SK-N-SH (cell line): ENCODE measurements at regions not wholly inside any gene's neighbourhood (a gene's known extent, or its start where the extent isn't known, plus 50 kb on each side); places are given as distances from the start of the nearest gene placed in this dataset.

Experiments
- CTCF ChIA-PET: fragments of 300-600, 350-600 bp; formaldehyde crosslinking; extraction: SDS; loops from one replicate; lab custom pipeline; 2021; lab: Yijun Ruan, JAX
- POLR2A ChIA-PET: fragments of 350-600 bp; sonication (Branson Sonifier 250); formaldehyde crosslinking; extraction: SDS; loops from one replicate; lab custom pipeline; 2020; ENCODE audit warnings: antibody characterized with exemption, inconsistent platforms; lab: Yijun Ruan, JAX
- DNase-seq: peaks from one replicate; pipeline ENCODE4 v3.0.0; 2012
- H2AFZ ChIP-seq: fragments of 200-600 bp; sonication (generic); 2 replicates; pipeline ENCODE4 v1.8.1; 2016; ENCODE audit warnings: antibody characterized with exemption, mild to moderate bottlenecking, low read depth
- H3F3A ChIP-seq: fragments of 200-600 bp; sonication (generic); replicated peaks from 2 replicates; pipeline ENCODE3; 2016; ENCODE audit warnings: antibody characterized with exemption, mild to moderate bottlenecking; ENCODE audit not compliant: insufficient read depth
- H3K27ac ChIP-seq, 2 experiments: fragments of 200-500 bp in 1 of 2; fragments of 200-600 bp in 1 of 2; sonication (Bioruptor generic) in 1 of 2; sonication (generic), shearing (Covaris generic) in 1 of 2; 2 replicates each; pipeline versions ENCODE4 v1.5.1 to v1.6.1; 2014 to 2016; ENCODE audit warnings: low read depth in 2 of 2, inconsistent platforms in 1 of 2, low read length in 1 of 2, mild to moderate bottlenecking in 1 of 2, mixed read lengths in 1 of 2
- H3K27me3 ChIP-seq: fragments of 200-600 bp; sonication (generic), shearing (Covaris generic); 2 replicates; pipeline ENCODE4 v1.6.1; 2016; ENCODE audit warnings: mixed run types; ENCODE audit not compliant: insufficient read depth
- H3K36me3 ChIP-seq, 2 experiments: fragments of 200-500 bp in 1 of 2; fragments of 200-600 bp in 1 of 2; sonication (Bioruptor generic) in 1 of 2; sonication (generic) in 1 of 2; replicated peaks in 1 of 2; 2 replicates each; pipeline versions ENCODE3 to v1.5.1; 2014 to 2016; ENCODE audit warnings: low read length in 1 of 2, mild to moderate bottlenecking in 1 of 2; ENCODE audit not compliant: insufficient read depth in 2 of 2, control insufficient read depth in 1 of 2
- H3K4me1 ChIP-seq, 2 experiments: fragments of 200-500 bp in 1 of 2; fragments of 200-600 bp in 1 of 2; sonication (Bioruptor generic) in 1 of 2; sonication (generic), shearing (Covaris generic) in 1 of 2; 2 replicates each; pipeline versions ENCODE4 v1.5.1 to v1.6.1; 2014 to 2016; ENCODE audit warnings: low read depth in 1 of 2, low read length in 1 of 2, mixed run types in 1 of 2; ENCODE audit not compliant: insufficient read depth in 2 of 2, control insufficient read depth in 1 of 2
- H3K4me2 ChIP-seq: fragments of 200-600 bp; sonication (generic), shearing (Covaris generic); 2 replicates; pipeline ENCODE4 v1.6.1; 2017; ENCODE audit warnings: mixed run types
- H3K4me3 ChIP-seq, 2 experiments: fragments of 200-500 bp in 1 of 2; fragments of 200-600 bp in 1 of 2; sonication (Bioruptor generic) in 1 of 2; sonication (generic), shearing (Covaris generic) in 1 of 2; 2 replicates each; pipeline versions ENCODE4 v1.5.1 to v1.8.1; 2014 to 2016; ENCODE audit warnings: low read depth in 2 of 2, inconsistent platforms in 1 of 2, low read length in 1 of 2, mild to moderate bottlenecking in 1 of 2, mixed read lengths in 1 of 2, moderate library complexity in 1 of 2
- H3K79me2 ChIP-seq: fragments of 200-600 bp; sonication (generic); 2 replicates; pipeline ENCODE4 v1.8.1; 2017; ENCODE audit warnings: mild to moderate bottlenecking; ENCODE audit not compliant: insufficient read depth
- H3K9ac ChIP-seq: fragments of 200-600 bp; sonication (generic); 2 replicates; pipeline ENCODE4 v1.6.1; 2017; ENCODE audit warnings: mixed run types
- H3K9me2 ChIP-seq: fragments of 200-600 bp; sonication (generic); 2 replicates; pipeline ENCODE4 v1.6.1; 2017; ENCODE audit warnings: mixed run types
- H3K9me3 ChIP-seq: fragments of 200-600 bp; sonication (generic); 2 replicates; pipeline ENCODE4 v1.6.1; 2017; ENCODE audit warnings: mixed run types, mild to moderate bottlenecking, moderate library complexity
- H4K20me1 ChIP-seq: fragments of 200-600 bp; sonication (generic); 2 replicates; pipeline ENCODE4 v1.6.1; 2017; ENCODE audit warnings: mild to moderate bottlenecking, mixed run types; ENCODE audit not compliant: insufficient read depth
- CHD2 ChIP-seq: fragments of 150-350 bp; IDR thresholded peaks from 2 replicates; pipeline ENCODE4 v1.6.1; 2018; ENCODE audit warnings: low read length; ENCODE audit not compliant: partially characterized antibody
- EP300 ChIP-seq, 2 experiments: IDR thresholded peaks; 2 replicates each; pipeline versions ENCODE4 v1.4.0 to v1.6.1; 2012; ENCODE audit warnings: borderline replicate concordance in 1 of 2, low read depth in 1 of 2, low read length in 1 of 2
- EZH2phosphoT487 ChIP-seq: fragments of 200-600 bp; sonication (generic); IDR thresholded peaks from 2 replicates; pipeline ENCODE4 v1.6.1; 2017; ENCODE audit warnings: low read depth, mixed run types, mild to moderate bottlenecking, antibody characterized with exemption, moderate library complexity, borderline replicate concordance
- FOSL2 ChIP-seq: IDR thresholded peaks from 2 replicates; pipeline ENCODE4 v1.4.0; 2012; ENCODE audit warnings: low read depth, mild to moderate bottlenecking, moderate library complexity, borderline replicate concordance
- FOXJ3 ChIP-seq: sonication (generic); formaldehyde crosslinking; IDR thresholded peaks from 2 replicates; pipeline ENCODE4 v1.5.1; 2020; ENCODE audit warnings: mild to moderate bottlenecking, missing genetic modification reagents
- GATA2 ChIP-seq: sonication (generic); formaldehyde crosslinking; IDR thresholded peaks from 2 replicates; pipeline ENCODE4 v1.5.0; 2020; ENCODE audit warnings: mild to moderate bottlenecking, missing genetic modification reagents
- JUND ChIP-seq: IDR thresholded peaks from 2 replicates; pipeline ENCODE4 v1.4.0; 2012
- POLR2AphosphoS5 ChIP-seq: IDR thresholded peaks from 2 replicates; pipeline ENCODE4 v1.6.1; 2012; ENCODE audit warnings: low read depth, low read length
- RFX5 ChIP-seq: IDR thresholded peaks from 2 replicates; pipeline ENCODE4 v1.6.1; 2012; ENCODE audit warnings: mild to moderate bottlenecking, improper control_type of control experiment, low read length
- RXRA ChIP-seq: IDR thresholded peaks from 2 replicates; pipeline ENCODE4 v1.4.0; 2012; ENCODE audit warnings: low read depth, mild to moderate bottlenecking, borderline replicate concordance
- WGBS: methylation state at CpG from one replicate; pipeline ENCODE4 v1.1.6; 2017; ENCODE audit warnings: low lambda C conversion rate; 5-methylcytosine and 5-hydroxymethylcytosine counted together
- TF ChIP-seq, protein P1 (sequence below): IDR thresholded peaks from 2 replicates; pipeline ENCODE4 v1.4.0; 2012; ENCODE audit warnings: low read depth, borderline replicate concordance
- TF ChIP-seq, protein P2 (sequence below): IDR thresholded peaks from 2 replicates; pipeline ENCODE4 v1.4.0; 2012; ENCODE audit warnings: low read depth
- TF ChIP-seq, protein P3 (sequence below): fragments of 200-600 bp; sonication (generic); IDR thresholded peaks from 2 replicates; pipeline ENCODE4 v1.6.1; 2017; ENCODE audit warnings: antibody characterized with exemption, mild to moderate bottlenecking, moderate library complexity
- TF ChIP-seq, protein P4 (sequence below): IDR thresholded peaks from 2 replicates; pipeline ENCODE4 v1.4.0; 2012; ENCODE audit warnings: low read depth, borderline replicate concordance

GRCh38 chr2:125564471-125564870 is 1091.5 kb upstream of the GYPC start:
- DNase-seq: no peak
- Histone ChIP-seq H3F3A (no peaks in the 10 kb centered on the region), H3K27me3 (no peaks in the 10 kb centered on the region), H3K4me2 (no peak overlapping the region), H3K9me2 (no peaks in the 10 kb centered on the region), H3K4me1 (no peaks in the 10 kb centered on the region), H3K9me3 (no peaks in the 10 kb centered on the region), H3K79me2 (no peaks in the 10 kb centered on the region), H3K27ac (no peak overlapping the region), H3K9ac (no peak overlapping the region), H4K20me1 (no peaks in the 10 kb centered on the region), H3K4me3 (no peak overlapping the region), H3K36me3 (no peaks in the 10 kb centered on the region)
- CTCF ChIA-PET: no interaction called here
- TF ChIP-seq, protein P1, sequence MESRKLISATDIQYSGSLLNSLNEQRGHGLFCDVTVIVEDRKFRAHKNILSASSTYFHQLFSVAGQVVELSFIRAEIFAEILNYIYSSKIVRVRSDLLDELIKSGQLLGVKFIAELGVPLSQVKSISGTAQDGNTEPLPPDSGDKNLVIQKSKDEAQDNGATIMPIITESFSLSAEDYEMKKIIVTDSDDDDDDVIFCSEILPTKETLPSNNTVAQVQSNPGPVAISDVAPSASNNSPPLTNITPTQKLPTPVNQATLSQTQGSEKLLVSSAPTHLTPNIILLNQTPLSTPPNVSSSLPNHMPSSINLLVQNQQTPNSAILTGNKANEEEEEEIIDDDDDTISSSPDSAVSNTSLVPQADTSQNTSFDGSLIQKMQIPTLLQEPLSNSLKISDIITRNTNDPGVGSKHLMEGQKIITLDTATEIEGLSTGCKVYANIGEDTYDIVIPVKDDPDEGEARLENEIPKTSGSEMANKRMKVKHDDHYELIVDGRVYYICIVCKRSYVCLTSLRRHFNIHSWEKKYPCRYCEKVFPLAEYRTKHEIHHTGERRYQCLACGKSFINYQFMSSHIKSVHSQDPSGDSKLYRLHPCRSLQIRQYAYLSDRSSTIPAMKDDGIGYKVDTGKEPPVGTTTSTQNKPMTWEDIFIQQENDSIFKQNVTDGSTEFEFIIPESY: no peak
- TF ChIP-seq CHD2: no peak
- TF ChIP-seq, all 33 proteins: peak for 0
- H2AFZ ChIP-seq: no peak overlapping the region
- WGBS: 3% methylated on average over 4 of the region's 4 CpGs
- POLR2A ChIA-PET: no interaction called here

- Histone ChIP-seq H4K20me1 (no peaks in the 10 kb centered on the region), H3K79me2 (no peaks in the 10 kb centered on the region), H3F3A (no peaks in the 10 kb centered on the region), H3K9me2 (no peaks in the 10 kb centered on the region), H2AFZ (no peak overlapping the region), H3K4me3 (no peak overlapping the region), H3K9ac (no peak overlapping the region), H3K27ac (no peak overlapping the region), H3K4me1 (no peaks in the 10 kb centered on the region), H3K9me3 (no peaks in the 10 kb centered on the region), H3K27me3 (no peaks in the 10 kb centered on the region), H3K36me3 (no peaks in the 10 kb centered on the region), H3K4me2 (no peak overlapping the region)
- ChIA-PET POLR2A (no interaction called here), CTCF (no interaction called here)
- 13% methylated on average over 3 of the region's 3 CpGs for WGBS
- TF ChIP-seq RFX5 (no peak), GATA2 (CRISPR knock-in tag) (no peak), POLR2AphosphoS5 (no peak), RXRA (no peak), EZH2phosphoT487 (no peak), FOXJ3 (CRISPR knock-in tag) (no peak), JUND (no peak), FOSL2 (no peak), EP300 (IDR thresholded peaks at IDR 0.05; ENCODE audit: borderline replicate concordance in 1 of 2, low read depth in 1 of 2, low read length in 1 of 2) (no peak)
- TF ChIP-seq, protein P2, sequence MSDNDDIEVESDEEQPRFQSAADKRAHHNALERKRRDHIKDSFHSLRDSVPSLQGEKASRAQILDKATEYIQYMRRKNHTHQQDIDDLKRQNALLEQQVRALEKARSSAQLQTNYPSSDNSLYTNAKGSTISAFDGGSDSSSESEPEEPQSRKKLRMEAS: no peak
- TF ChIP-seq, protein P3, sequence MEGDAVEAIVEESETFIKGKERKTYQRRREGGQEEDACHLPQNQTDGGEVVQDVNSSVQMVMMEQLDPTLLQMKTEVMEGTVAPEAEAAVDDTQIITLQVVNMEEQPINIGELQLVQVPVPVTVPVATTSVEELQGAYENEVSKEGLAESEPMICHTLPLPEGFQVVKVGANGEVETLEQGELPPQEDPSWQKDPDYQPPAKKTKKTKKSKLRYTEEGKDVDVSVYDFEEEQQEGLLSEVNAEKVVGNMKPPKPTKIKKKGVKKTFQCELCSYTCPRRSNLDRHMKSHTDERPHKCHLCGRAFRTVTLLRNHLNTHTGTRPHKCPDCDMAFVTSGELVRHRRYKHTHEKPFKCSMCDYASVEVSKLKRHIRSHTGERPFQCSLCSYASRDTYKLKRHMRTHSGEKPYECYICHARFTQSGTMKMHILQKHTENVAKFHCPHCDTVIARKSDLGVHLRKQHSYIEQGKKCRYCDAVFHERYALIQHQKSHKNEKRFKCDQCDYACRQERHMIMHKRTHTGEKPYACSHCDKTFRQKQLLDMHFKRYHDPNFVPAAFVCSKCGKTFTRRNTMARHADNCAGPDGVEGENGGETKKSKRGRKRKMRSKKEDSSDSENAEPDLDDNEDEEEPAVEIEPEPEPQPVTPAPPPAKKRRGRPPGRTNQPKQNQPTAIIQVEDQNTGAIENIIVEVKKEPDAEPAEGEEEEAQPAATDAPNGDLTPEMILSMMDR: no peak
- TF ChIP-seq, protein P4, sequence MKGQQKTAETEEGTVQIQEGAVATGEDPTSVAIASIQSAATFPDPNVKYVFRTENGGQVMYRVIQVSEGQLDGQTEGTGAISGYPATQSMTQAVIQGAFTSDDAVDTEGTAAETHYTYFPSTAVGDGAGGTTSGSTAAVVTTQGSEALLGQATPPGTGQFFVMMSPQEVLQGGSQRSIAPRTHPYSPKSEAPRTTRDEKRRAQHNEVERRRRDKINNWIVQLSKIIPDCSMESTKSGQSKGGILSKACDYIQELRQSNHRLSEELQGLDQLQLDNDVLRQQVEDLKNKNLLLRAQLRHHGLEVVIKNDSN: no peak
- DNase-seq: no peak
Observed at GRCh38 chr2:125566422-125566821, 1089.5 kb upstream of the GYPC start.
